HG02678 (cell line): ENCODE measurements at regions not wholly inside any gene's neighbourhood (a gene's known extent, or its start where the extent isn't known, plus 50 kb on each side); places are given as distances from the start of the nearest gene placed in this dataset.
"Not testable (repeated sequence)": the region's sequence is repeated elsewhere in the genome, so short reads cannot be mapped to it uniquely, and the experiment has no call there.

Source experiments
- ATAC-seq: cut with Tn5 transposase; IDR thresholded peaks from one replicate; pipeline ENCODE4 v1.9.1; 2021; ENCODE audit warnings: mild to moderate bottlenecking, moderate library complexity; ENCODE audit not compliant: unreplicated experiment

DNA sequence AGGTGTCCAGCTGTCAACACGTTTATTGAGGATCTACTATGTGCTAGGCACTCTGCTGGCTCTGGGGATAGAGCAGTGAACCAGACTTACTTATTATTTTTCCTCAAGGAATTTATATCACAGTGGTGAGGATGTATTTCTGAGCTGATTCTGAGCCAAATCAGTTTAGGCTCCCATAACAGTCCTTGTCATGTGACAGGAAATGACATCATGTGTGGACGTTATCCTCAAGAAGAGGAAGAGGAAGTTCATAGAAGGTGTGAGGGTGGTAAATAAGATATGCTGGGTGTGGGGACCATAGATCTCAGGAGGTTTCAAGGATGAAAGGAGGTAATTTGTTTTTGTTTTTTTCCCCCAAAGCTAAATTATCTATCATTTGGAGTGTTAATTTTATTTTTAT, 873.5 kb upstream of the EEF2KMT start:
- ATAC-seq, result no peak

DNA sequence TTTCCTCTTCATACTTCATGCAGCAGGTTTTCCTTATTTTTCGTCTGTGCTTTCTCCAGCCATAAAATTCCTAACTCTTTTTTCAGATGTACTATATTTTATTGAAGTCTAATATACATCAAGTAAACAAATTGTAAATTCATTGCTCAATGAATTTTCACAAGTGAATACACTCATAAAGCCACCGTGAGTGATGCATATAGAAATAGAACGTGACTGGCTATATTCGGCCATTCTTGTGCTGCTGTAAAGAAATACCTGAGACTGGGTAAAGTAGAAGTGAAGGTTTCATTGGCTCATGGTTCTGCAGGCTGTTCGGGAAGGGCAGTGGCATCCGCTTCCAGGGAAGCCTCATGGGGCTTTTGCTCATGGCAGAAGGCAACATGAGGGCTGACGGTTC, 868.4 kb upstream of the EEF2KMT start:
- no peak for ATAC-seq

DNA sequence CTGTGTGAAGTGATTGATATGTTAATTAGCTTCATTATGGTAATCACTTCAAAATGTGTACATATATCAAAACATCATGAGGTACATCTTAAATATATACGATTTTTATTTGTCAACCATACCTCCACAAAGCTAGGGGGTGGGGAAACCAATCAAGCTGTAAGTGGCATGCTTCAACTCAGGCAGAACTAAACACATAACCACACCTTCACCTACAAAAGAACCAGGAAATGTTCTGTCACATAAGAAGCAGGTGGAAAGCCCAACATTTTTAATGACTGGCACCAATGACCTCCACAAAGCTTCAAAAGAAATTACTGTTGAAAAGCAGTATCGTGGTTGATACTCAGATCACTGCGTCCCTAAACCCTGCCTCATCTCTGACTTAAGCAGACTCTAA, 867.7 kb upstream of the EEF2KMT start:
- ATAC-seq, result no peak

DNA sequence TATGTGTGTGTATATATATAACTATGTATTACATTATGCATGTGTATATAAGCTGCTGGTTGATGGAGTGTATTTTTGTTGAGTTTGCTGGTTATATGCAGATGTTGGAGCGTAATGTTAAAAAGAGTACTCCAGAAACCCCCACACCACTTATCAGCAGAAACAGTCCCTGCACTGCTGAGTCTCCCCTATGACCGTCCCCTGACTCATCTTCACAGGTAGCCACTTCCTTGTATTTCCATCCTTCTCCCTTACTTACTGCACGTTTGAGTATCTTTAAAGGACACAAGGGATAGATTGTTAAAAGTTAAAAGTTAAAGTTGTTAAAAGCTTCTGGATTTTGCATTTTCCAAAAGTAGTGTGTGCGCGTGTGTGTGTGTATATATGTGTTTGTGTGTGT, 853.9 kb upstream of the EEF2KMT start:
- ATAC-seq, result no peak

DNA sequence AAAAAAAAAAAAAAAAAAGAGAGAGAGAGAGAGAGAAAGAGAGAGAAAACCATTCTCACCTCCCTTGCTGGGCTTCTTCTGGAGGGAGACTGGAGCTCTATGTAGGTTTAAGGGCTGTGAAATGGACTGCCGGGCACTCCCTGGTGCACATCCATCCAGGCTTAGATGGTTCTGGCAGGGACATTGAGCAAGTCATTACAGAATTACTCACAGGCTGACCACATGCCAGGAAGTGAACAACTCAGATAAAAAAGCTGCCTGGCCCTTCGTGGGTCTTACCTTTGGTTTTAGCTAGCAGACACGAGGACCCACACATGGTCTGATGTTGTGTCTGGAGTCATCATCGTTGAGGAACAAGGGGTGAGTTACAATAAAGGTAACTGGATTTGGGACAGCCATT, 847.4 kb upstream of the EEF2KMT start:
- no peak for ATAC-seq

DNA sequence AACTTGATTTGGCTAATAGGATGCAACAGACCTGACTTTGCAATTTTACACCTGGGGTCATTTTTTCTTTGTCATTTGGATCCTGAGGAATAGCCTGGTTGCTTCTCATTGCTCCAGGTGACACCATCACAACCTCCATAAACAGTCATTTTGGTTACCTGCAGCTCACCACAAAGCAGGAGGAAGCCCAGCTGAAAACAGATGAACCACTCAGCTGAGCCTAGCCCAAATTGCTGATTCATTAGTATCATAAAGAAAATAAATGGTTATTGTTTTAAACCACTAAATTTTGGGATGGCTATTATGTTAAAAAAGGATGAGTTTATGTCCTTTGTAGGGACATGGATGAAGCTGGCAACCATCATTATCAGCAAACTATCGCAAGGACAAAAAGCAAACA, 841.0 kb upstream of the EEF2KMT start:
- no peak for ATAC-seq

DNA sequence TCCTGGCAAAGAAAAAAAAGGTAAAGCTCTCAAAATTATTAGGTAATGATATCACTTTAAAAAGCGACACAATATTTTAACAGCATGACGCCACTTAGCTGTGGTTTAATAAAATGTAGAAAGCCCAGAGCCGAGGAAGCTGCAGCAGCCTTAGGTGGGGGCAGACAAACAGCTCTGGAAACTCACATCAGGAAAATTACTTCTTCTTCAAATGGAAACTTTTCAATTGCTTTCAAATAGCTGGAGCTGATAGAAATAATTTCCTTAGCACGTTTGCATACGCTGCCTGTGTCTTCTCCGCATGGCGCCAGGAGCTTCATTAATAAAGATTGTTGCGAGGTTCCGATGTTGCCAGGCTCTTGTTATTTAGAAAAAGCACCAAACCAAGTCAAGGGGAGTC, 835.3 kb upstream of the EEF2KMT start:
- ATAC-seq, result no peak

DNA sequence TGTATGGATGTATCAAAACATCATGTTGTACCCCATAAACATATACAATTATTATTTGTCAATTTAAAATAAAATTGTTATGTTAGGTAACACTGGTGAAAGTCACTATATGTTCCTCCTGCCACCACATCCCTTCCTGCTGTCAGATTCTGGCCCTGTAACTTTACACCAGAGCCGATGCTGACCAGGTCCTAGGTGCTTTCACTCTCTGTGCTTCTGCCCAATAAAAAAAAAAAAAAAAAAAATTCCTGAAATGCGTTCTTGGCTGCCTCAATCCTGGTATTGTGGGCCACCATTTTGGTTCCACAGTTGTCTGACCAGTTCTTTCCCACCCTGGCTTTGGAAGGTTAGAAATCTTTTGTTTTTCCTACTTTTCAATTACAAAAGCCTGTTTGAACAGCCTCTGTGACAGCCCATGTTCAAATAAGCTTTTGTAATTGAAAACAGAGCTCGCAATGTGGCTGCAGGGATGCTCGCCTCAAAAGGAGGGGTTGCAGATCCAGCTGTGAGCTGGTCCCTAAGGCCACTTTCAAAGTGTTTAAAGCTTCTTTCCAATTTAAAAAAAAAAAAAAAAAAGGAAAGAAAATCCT, 831.0 kb upstream of the EEF2KMT start:
- ATAC-seq, result no peak

DNA sequence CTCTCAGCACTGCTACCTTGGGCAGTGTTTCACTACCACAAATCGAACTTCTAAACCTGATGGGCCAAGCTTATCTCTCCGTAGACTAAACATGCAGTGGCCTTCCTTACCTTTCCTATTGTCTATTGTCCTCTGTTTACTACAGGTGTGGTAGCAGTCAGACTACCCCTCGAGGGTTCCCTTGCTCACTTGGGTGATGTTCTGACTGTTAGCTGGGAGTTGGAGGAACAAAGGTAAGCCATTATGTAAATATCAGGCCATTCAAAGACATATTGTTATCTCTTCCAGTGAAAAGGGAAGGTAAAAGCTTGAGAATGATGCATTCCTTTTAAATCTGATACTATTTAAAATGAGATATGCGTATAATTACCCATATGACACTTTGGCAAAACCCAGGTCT, 828.3 kb upstream of the EEF2KMT start:
- no peak for ATAC-seq

DNA sequence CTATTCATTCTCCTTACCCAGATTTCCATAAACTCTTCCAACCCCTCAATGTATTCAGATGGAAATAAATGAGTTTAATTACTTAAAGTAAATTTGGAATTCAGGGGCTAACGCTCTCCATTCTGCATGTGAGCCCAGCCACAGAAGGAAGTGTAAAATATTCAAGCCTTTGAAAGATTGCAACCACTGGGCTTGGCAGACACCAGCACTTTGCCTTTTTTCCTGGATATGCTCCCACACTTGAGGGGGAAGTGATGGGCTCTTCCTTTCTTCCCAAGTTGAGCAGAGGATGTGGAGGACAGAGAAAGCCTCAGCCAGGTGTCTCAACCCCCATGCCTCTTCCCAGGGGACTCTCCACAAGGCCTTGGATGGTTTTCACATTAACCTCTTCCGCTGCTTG, 825.1 kb upstream of the EEF2KMT start:
- ATAC-seq, result no peak

DNA sequence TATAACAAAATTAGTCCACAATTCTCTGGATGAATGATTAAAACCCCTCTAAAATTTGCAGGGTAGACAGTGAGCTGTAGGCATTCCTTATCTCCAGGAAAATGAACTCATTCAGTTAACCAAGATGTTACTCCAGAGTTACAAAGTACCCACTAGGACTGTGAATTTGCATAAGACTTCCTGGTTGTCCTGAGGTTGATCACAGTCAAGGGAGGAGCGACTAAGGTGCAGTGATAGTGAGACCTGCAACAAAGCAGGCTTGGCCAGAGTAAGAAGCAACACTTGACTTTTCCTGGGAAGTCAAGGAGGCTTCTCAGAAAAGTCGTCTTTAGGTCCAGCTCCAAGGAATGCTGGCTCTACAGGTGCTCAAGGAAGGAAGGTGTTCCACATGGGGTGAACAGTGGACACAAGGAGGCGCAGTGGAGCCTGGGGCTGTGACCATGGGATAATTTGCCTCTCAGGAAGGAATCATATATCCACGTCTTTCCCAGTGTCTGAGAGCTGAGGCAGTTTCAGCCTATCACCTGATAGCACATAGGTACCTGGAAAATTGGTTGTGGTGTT, 821.1 kb upstream of the EEF2KMT start:
- no peak for ATAC-seq

DNA sequence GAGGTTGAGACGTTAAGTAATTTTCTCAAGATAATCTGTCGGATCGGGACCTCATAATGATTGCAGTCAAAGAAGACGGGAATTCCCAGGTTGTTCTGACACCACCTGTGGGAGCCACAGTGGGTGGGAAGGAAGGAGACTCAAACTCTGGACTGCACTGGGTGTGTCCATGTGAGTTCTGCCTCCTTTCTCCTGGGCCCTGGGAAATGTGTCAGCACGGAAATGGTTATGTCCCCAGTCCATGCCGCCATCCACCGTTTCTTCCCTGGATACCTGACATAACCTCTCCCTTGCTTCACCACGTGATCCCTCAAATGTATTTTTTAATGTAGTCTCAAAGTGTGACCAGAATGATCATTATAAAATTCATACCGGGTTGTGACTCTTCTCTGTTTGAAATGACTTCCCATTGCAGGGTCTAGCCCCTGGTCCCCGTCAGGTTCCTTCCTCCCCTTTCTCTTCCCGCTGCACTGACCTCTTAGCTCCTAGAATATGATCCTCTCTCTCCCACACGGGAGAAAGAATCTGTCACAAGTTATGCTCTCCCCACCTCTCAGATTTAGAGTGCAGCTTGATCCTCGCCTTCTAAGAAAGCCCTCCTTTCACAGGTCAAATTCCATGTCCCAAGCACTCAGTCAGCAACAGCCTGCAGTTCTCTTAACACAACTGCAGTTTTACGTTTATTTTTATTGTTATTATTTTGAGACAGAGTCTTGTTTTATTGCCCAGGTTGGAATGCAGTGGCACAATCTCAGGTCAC, 820.0 kb upstream of the EEF2KMT start:
- ATAC-seq, result no peak

DNA sequence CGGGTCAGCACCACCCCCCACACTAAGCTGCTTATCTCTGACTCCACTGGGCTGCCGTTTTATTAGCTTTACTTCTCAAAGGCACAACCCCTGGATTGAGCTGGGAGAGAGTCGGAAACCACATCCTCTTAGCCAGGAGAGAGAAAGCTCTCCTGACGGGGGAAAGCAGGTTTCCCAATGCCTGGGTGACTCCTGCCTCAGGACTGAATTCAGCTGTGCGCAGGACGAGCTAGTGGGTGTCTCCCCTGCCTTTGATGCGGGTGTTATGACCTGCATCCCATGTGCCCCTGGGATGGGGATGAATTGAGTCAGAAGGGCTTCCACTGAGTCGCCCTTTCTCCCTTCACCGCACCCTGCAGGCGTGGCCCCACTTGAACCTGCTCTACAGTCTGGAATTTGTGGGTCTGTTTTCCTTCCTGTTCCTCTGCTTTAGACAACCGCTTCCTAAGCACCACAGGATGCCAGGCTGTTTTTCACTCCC, 819.2 kb upstream of the EEF2KMT start:
- no peak for ATAC-seq

DNA sequence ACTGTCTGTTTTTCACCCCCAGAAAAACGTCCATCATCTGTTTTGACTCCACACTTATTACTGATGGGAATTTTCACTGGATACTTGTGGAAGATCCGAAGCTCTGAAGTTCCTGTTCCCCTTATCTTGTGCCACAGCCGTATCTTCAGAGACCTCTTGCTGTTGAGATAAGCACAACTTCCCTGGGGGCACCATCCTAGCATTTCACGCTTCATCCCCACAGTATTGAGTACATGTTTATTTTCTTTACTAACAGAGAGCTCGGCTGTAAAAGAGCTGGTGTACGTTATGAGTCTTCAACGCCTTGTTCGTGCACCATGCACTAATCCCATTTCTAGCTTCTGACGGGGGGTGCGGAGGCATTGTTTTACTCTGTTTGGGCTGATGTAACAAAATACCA, 813.6 kb upstream of the EEF2KMT start:
- no peak for ATAC-seq

DNA sequence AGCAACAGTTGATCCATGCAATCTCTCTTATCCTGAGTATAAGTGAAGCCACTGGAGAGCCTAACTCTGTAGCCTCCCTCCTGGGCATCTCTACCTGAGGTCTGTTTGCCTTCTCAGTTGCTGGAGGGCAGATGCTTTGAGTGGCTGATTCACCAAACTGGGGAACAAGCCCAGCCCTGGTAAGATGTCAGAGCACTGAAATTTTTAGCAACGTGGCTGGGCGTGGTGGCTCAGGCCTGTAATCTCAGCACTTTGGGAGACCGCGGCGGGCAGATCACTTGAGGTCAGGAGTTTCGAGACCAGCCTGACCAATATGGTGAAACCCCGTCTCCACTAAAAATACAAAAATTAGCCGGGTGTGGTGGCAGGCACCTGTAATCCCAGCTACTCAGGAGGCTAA, 812.0 kb upstream of the EEF2KMT start:
- ATAC-seq, result not testable (repeated sequence)

DNA sequence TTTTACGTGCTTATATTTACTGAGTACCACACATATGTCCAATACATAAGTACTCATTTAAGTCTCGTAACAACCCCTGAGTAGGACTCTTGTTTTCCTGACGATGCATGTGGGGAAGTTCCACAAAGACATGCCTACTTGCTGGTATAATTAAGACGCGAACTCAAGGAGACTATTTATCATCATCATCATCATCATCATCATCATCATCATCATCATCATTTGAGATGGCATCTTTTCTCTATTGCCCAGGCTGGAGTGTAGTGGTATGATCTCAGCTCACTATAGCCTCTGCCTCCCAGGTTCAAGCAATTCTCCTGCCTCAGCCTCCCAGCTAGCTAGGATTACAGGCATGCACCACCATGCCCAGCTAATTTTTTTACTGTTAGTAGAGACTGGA, 809.9 kb upstream of the EEF2KMT start:
- no peak for ATAC-seq

DNA sequence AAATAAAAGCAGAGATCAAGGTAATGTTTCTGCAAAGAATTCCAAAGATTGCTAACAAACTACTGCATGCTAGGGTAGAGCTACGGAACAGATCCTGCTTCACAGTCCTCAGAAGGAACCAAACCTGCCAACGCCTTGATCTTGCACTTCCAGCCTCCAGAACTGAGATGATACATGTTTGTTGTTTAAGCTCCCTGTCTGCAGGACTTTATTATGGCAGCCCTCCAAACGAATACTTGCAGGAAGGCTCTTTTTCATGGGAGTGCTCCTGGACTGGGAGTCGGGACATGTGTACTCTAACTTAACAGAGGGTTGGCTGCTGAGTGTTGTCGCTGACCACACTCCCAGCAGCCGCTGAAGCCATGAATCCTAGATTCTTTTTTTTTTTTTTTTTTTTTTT, 808.8 kb upstream of the EEF2KMT start:
- ATAC-seq, result no peak

DNA sequence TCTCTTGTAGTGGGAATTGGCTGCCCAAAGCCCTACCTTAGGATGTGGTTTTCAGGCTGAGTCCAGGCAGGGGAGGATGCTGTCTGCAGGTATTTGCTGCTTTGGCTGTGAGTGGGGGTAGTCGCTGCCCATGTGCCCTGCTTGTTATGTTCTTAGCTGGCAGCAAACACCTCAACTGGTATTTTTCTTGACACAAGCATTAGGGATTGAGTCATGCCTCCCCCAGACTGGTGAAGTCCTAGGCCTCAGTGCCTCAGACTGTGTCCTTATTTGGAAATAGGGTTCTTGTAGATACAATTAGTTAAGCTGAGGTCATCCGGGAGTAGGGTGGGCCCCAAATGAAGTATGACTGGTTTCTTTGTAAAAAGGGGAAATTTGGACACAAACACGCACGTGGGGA, 808.3 kb upstream of the EEF2KMT start:
- ATAC-seq, result no peak

DNA sequence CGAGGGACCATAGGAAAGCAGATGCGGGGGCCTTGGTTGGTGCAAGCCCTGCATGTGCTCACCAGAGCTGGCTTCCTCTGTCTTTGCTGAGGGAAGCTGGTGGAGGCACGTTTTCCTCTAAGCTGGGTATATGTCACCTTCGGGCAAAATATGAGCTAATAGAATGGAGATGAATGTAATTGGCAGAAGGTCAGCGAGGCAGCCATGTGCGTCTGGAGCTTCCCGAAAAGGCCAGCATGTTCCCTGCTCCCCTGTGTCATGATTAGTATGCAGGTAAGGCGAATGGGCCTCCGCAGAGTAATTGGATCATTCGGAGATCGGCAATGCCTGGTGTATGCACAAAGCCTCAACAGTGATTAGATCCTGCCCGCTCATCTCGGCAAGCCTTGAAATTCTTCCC, 806.2 kb upstream of the EEF2KMT start:
- ATAC-seq, result no peak

DNA sequence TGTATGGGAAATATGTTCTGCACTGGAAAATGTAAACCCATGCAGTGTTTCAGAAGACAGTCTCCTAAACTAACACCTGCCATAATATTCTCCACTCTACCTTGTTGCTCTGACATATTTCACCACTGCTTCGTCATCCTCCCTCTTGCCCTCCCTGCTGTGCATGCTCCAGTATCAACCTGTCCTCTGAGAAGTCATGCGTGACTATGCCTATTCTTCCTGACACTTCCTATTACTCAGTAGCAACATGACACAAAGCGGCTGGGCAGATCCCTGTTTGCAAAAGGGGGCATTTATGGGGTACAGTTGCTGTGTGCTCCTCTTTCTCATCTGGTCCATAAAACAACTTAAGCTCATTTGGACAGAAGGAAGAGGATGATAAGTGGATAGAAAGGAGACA, 805.6 kb upstream of the EEF2KMT start:
- ATAC-seq, result no peak

DNA sequence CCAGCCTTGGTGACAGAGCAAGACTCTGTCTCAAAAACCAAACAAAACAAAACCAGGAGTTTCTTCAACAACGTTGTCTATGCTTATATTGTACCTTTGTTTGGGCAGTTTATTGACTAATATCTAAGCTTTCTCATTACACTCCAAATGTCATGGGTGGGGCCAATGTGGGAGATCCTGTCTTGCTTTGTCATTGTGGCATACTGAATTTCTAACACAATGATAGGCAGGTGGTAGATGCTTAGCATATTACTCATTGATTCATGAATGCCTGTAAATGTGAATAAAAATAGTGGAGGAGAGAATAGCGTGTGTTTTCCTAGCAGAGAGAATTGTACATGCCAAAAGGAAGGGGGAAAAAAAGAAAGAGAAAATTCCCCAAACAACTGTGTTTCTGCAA, 802.5 kb upstream of the EEF2KMT start:
- no peak for ATAC-seq

DNA sequence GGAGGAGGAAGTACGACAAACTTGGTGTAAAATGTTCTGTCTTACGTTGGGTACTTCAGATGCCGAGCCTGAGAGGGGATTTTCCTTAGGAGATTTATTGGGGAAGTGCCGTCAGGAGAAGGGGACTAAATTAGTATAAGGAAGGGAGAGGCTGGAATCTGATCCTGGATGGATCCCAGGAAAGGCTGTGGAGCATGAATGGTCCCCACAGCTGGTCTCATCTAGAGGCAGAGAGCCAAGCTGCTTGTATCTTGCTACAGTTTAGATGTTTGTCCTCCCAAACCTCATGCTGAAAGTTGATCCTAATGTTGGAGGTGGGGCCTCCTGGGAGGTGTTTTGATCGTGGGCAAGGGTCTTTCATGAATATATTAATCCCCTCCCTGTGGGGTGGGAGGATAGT, 798.4 kb upstream of the EEF2KMT start:
- ATAC-seq, result no peak

DNA sequence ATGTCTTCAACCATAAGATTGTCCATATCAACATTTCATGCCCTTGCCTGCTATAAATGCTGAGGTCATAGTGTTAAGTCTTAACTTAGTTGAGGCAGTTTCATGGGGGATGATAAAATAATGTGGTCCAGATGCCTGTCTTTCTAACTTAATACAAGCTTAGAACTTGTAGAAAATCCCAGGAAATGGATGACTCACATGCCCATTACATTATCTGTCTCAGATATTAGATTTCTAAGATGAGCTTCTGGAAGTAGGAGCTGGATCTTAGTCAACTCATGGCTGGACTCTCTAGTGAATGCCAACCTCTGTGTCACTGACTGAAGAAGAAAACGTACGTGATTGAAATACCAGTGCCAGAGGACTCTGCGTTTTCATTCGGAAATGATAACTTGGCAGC, 797.5 kb upstream of the EEF2KMT start:
- no peak for ATAC-seq
